Effector CD4-positive, alpha-beta T cell (primary cell): ENCODE measurements at regions not wholly inside any gene's neighbourhood (a gene's known extent, or its start where the extent isn't known, plus 50 kb on each side); places are given as distances from the start of the nearest gene placed in this dataset.

Source experiments
- DNase-seq: peaks from one replicate; pipeline ENCODE4 v3.0.0-alpha.2; 2020

- DNase-seq = no peak
Measured at GRCh38 chrX:33465137-33465536, 253.8 kb upstream of the DMD start.

- no peak for DNase-seq
Measured at GRCh38 chrX:33457102-33457501, 245.8 kb upstream of the DMD start.

- no peak for DNase-seq
Measured at GRCh38 chrX:33447285-33447684, 235.9 kb upstream of the DMD start.

GRCh38 chrX:33434256-33435092, 223.1 kb upstream of the DMD start:
- DNase-seq = peak; percentile 14

- no peak for DNase-seq
Measured at GRCh38 chrX:33416273-33416805, 205.0 kb upstream of the DMD start.

- no peak for DNase-seq
Measured at GRCh38 chrX:33415459-33415858, 204.1 kb upstream of the DMD start.

GRCh38 chrX:33385546-33385945, 174.2 kb upstream of the DMD start:
- DNase-seq = no peak

- DNase-seq = no peak
Measured at GRCh38 chrX:33379839-33380238, 168.5 kb upstream of the DMD start.

GRCh38 chrX:33357606-33358005, 146.3 kb upstream of the DMD start:
- no peak for DNase-seq

GRCh38 chrX:33339219-33339618, 127.9 kb upstream of the DMD start:
- no peak for DNase-seq

- DNase-seq = no peak
Measured at GRCh38 chrX:33336783-33337182, 125.4 kb upstream of the DMD start.

- no peak for DNase-seq
Measured at GRCh38 chrX:33333271-33333670, 121.9 kb upstream of the DMD start.

- no peak for DNase-seq
Measured at GRCh38 chrX:33330798-33331197, 119.4 kb upstream of the DMD start.

- no peak for DNase-seq
Measured at GRCh38 chrX:33324099-33324498, 112.8 kb upstream of the DMD start.

- DNase-seq = no peak
Measured at GRCh38 chrX:33307911-33308354, 96.6 kb upstream of the DMD start.

- DNase-seq = no peak
Measured at GRCh38 chrX:33298622-33299021, 87.3 kb upstream of the DMD start.

- DNase-seq = no peak
Measured at GRCh38 chrX:33285550-33285949, 74.2 kb upstream of the DMD start.

GRCh38 chrX:33277046-33277445, 65.7 kb upstream of the DMD start:
- no peak for DNase-seq

- DNase-seq = no peak
Measured at GRCh38 chrX:33273535-33273934, 62.2 kb upstream of the DMD start.

GRCh38 chrX:33272986-33273385, 61.6 kb upstream of the DMD start:
- DNase-seq = no peak
